HCT116 (cell line): ENCODE measurements at regions not wholly inside any gene's neighbourhood (a gene's known extent, or its start where the extent isn't known, plus 50 kb on each side); places are given as distances from the start of the nearest gene placed in this dataset.
"Not testable (repeated sequence)": the region's sequence is repeated elsewhere in the genome, so short reads cannot be mapped to it uniquely, and the experiment has no call there.

Experiments
- ATAC-seq: fragments of 200-7000 bp; cut with Tn5 transposase; 2 replicates; pipeline ENCODE4 v1.9.1; 2020; ENCODE audit warnings: mild to moderate bottlenecking, moderate library complexity
- BruUV-seq: library from RNA; stranded (reverse); fragments of 400-500 nt; replicated peaks from 2 replicates; lab custom pipeline; 2021; lab: Mats Ljungman, UMichigan
- CTCF ChIA-PET: fragments of 300-600 bp; sonication (Branson Sonifier 250); formaldehyde crosslinking; loops from one replicate; lab custom pipeline; 2021; ENCODE audit warnings: antibody characterized with exemption; lab: Charles Lee
- POLR2A ChIA-PET: fragments of 300-600, 350-600 bp; sonication (Branson Sonifier 250); formaldehyde crosslinking; loops from one replicate; lab custom pipeline; 2021; ENCODE audit warnings: antibody characterized with exemption; lab: Charles Lee
- RAD21 ChIA-PET, 2 experiments: fragments of 300-600 bp; sonication (Branson Sonifier 250); formaldehyde crosslinking; loops; one replicate each; lab custom pipeline; 2023; ENCODE audit warnings: low total read pairs in 2 of 2; ENCODE audit not compliant: uncharacterized antibody in 2 of 2, unreplicated experiment in 2 of 2, low non-redundant PET in 1 of 2; lab: Charles Lee
- DNase-seq: peaks from one replicate; pipeline ENCODE4 v3.0.0-alpha.2; 2010; ENCODE audit warnings: low read depth, low spot score
- H2AFZ ChIP-seq: fragments of 200-600 bp; shearing (Covaris generic), sonication (generic); 2 replicates; pipeline ENCODE4 v1.6.1; 2017; ENCODE audit warnings: low read depth, mixed run types, mixed read lengths, antibody characterized with exemption, low read length; ENCODE audit not compliant: poor library complexity, severe bottlenecking
- H3K27ac ChIP-seq: 2 replicates; pipeline ENCODE4 v1.5.1; 2012; ENCODE audit warnings: low read depth, low read length
- H3K27me3 ChIP-seq: fragments of 200-600 bp; sonication (generic); 2 replicates; pipeline ENCODE4 v1.6.1; 2016; ENCODE audit warnings: mixed run types, low read length, mixed read lengths; ENCODE audit not compliant: insufficient read depth
- H3K36me3 ChIP-seq, 2 experiments: fragments of 200-500 bp in 1 of 2; fragments of 200-600 bp in 1 of 2; sonication (Bioruptor generic) in 1 of 2; sonication (generic) in 1 of 2; 2 replicates each; pipeline versions ENCODE4 v1.5.1 to v1.6.1; 2014 to 2016; ENCODE audit warnings: low read length in 2 of 2, inconsistent platforms in 1 of 2, mixed read lengths in 1 of 2, mixed run types in 1 of 2; ENCODE audit not compliant: insufficient read depth in 2 of 2, control insufficient read depth in 1 of 2
- H3K4me1 ChIP-seq, 2 experiments: fragments of 200-600 bp in 1 of 2; sonication (generic) in 1 of 2; 2 replicates each; pipeline versions ENCODE4 v1.5.1 to v1.6.1; 2012 to 2017; ENCODE audit warnings: low read length in 2 of 2, inconsistent platforms in 1 of 2, mild to moderate bottlenecking in 1 of 2, mixed read lengths in 1 of 2, mixed run types in 1 of 2, moderate library complexity in 1 of 2; ENCODE audit not compliant: insufficient read depth in 2 of 2, control insufficient read depth in 1 of 2
- H3K4me2 ChIP-seq: fragments of 200-600 bp; sonication (generic); 2 replicates; pipeline ENCODE4 v1.6.1; 2017; ENCODE audit warnings: mixed run types, low read length, mixed read lengths
- H3K4me3 ChIP-seq, 2 experiments: fragments of 200-600 bp in 1 of 2; sonication (generic) in 1 of 2; replicated peaks in 1 of 2; 2 replicates each; pipeline ENCODE4 v1.5.1; 2011 to 2016; ENCODE audit warnings: low read length in 2 of 2, control low read depth in 1 of 2, low read depth in 1 of 2, mild to moderate bottlenecking in 1 of 2, mixed read lengths in 1 of 2, mixed run types in 1 of 2
- H3K79me2 ChIP-seq: fragments of 200-600 bp; sonication (generic); 2 replicates; pipeline ENCODE4 v1.6.1; 2017; ENCODE audit warnings: mild to moderate bottlenecking, mixed run types, low read length, moderate library complexity, mixed read lengths; ENCODE audit not compliant: insufficient read depth
- H3K9ac ChIP-seq: fragments of 200-600 bp; sonication (generic); 2 replicates; pipeline ENCODE4 v1.6.1; 2016; ENCODE audit warnings: low read length, mixed read lengths
- H3K9me2 ChIP-seq: fragments of 200-600 bp; sonication (generic), shearing (Covaris generic); 2 replicates; pipeline ENCODE4 v1.6.1; 2017; ENCODE audit warnings: mixed run types, mild to moderate bottlenecking, moderate library complexity; ENCODE audit not compliant: insufficient read depth
- H3K9me3 ChIP-seq, 2 experiments: fragments of 200-500 bp in 1 of 2; fragments of 200-600 bp in 1 of 2; sonication (Bioruptor generic) in 1 of 2; sonication (generic) in 1 of 2; 2 replicates each; pipeline ENCODE4 v1.6.1; 2014 to 2017; ENCODE audit warnings: low read length in 2 of 2, mixed read lengths in 2 of 2, inconsistent platforms in 1 of 2, low read depth in 1 of 2, mild to moderate bottlenecking in 1 of 2, mixed run types in 1 of 2, moderate library complexity in 1 of 2; ENCODE audit not compliant: control insufficient read depth in 1 of 2, insufficient read depth in 1 of 2
- H4K20me1 ChIP-seq: fragments of 200-600 bp; sonication (generic), shearing (Covaris generic); 2 replicates; pipeline ENCODE4 v1.6.1; 2017; ENCODE audit warnings: mixed run types, mild to moderate bottlenecking, moderate library complexity; ENCODE audit not compliant: insufficient read depth
- intact Hi-C: fragments of 100-400 bp; cut with micrococcal nuclease; formaldehyde crosslinking; loops from 2 replicates; pipeline ENCODE4 v1.10.0; 2022

GRCh38 chr14:37784203-37784826 lies 188.9 kb downstream of the TTC6 start:
- H3K9ac ChIP-seq, RAD21 ChIA-PET, CTCF ChIA-PET, ATAC-seq, H3K4me2 ChIP-seq, H3K27me3 ChIP-seq, H3K9me2 ChIP-seq, intact Hi-C loops, H3K27ac ChIP-seq, POLR2A ChIA-PET, H4K20me1 ChIP-seq, BruUV-seq, H2AFZ ChIP-seq, H3K4me3 ChIP-seq, H3K36me3 ChIP-seq, H3K79me2 ChIP-seq, H3K4me1 ChIP-seq, H3K9me3 ChIP-seq, DNase-seq: not testable (repeated sequence)

- H4K20me1 ChIP-seq, H3K4me2 ChIP-seq, H3K9ac ChIP-seq, H3K79me2 ChIP-seq, H3K9me2 ChIP-seq, H3K27ac ChIP-seq, CTCF ChIA-PET, H3K27me3 ChIP-seq, POLR2A ChIA-PET, H2AFZ ChIP-seq, BruUV-seq, H3K4me1 ChIP-seq, ATAC-seq, DNase-seq, H3K4me3 ChIP-seq, H3K9me3 ChIP-seq, RAD21 ChIA-PET, intact Hi-C loops, H3K36me3 ChIP-seq: not testable (repeated sequence)
Observed at GRCh38 chr14:37784827-37785223, 189.4 kb downstream of the TTC6 start.

- RAD21 ChIA-PET, DNase-seq, H3K9me2 ChIP-seq, intact Hi-C loops, H3K4me3 ChIP-seq, POLR2A ChIA-PET, H3K79me2 ChIP-seq, H3K9me3 ChIP-seq, H3K27me3 ChIP-seq, H2AFZ ChIP-seq, H3K27ac ChIP-seq, H3K9ac ChIP-seq, H3K4me1 ChIP-seq, CTCF ChIA-PET, H3K4me2 ChIP-seq, ATAC-seq, H3K36me3 ChIP-seq, BruUV-seq, H4K20me1 ChIP-seq: not testable (repeated sequence)
Observed at GRCh38 chr14:37785298-37785697, 189.9 kb downstream of the TTC6 start.

- H4K20me1 ChIP-seq, ATAC-seq, DNase-seq, H3K36me3 ChIP-seq, H3K27ac ChIP-seq, H3K9me3 ChIP-seq, RAD21 ChIA-PET, H3K4me2 ChIP-seq, intact Hi-C loops, H3K79me2 ChIP-seq, H3K9me2 ChIP-seq, BruUV-seq, H3K4me3 ChIP-seq, CTCF ChIA-PET, POLR2A ChIA-PET, H2AFZ ChIP-seq, H3K27me3 ChIP-seq, H3K4me1 ChIP-seq, H3K9ac ChIP-seq: not testable (repeated sequence)
Observed at GRCh38 chr14:37786114-37786625, 190.7 kb downstream of the TTC6 start.
